COR-L47 (cell line): ENCODE measurements at regions not wholly inside any gene's neighbourhood (a gene's known extent, or its start where the extent isn't known, plus 50 kb on each side); places are given as distances from the start of the nearest gene placed in this dataset.

Experiments used
- DNase-seq: peaks from one replicate; lab custom pipeline; 2025; lab: John Stamatoyannopoulos, UW

- no peak for DNase-seq
Observed at GRCh38 chr4:178056996-178057395, 614.8 kb upstream of the AGA start.

- no peak for DNase-seq
Observed at GRCh38 chr4:178063568-178063967, 621.3 kb upstream of the AGA start.

- no peak for DNase-seq
Observed at GRCh38 chr4:178066338-178066941, 624.2 kb upstream of the AGA start.

GRCh38 chr4:178068136-178068535 lies 625.9 kb upstream of the AGA start:
- no peak for DNase-seq

- DNase-seq = no peak
Observed at GRCh38 chr4:178070163-178070562, 627.9 kb upstream of the AGA start.

GRCh38 chr4:178080312-178080711 lies 638.1 kb upstream of the AGA start:
- no peak for DNase-seq

- DNase-seq = no peak
Observed at GRCh38 chr4:178081176-178081575, 638.9 kb upstream of the AGA start.

GRCh38 chr4:178081896-178082295 lies 639.7 kb upstream of the AGA start:
- DNase-seq = no peak

- no peak for DNase-seq
Observed at GRCh38 chr4:178082906-178083305, 640.7 kb upstream of the AGA start.

GRCh38 chr4:178083968-178084367 lies 641.7 kb upstream of the AGA start:
- DNase-seq = no peak

GRCh38 chr4:178086320-178086719 lies 644.1 kb upstream of the AGA start:
- DNase-seq = no peak

- DNase-seq = no peak
Observed at GRCh38 chr4:178090640-178091411, 648.6 kb upstream of the AGA start.

GRCh38 chr4:178102139-178102538 lies 659.9 kb upstream of the AGA start:
- DNase-seq = no peak

GRCh38 chr4:178105242-178105641 lies 663.0 kb upstream of the AGA start:
- DNase-seq = no peak

GRCh38 chr4:178136736-178137345 lies 694.6 kb upstream of the AGA start:
- no peak for DNase-seq

- DNase-seq = no peak
Observed at GRCh38 chr4:178137732-178138471, 695.7 kb upstream of the AGA start.

GRCh38 chr4:178138491-178138890 lies 696.3 kb upstream of the AGA start:
- DNase-seq = no peak

- DNase-seq = no peak
Observed at GRCh38 chr4:178140326-178140915, 698.2 kb upstream of the AGA start.

GRCh38 chr4:178142724-178143123 lies 700.5 kb upstream of the AGA start:
- no peak for DNase-seq

GRCh38 chr4:178148106-178148505 lies 705.9 kb upstream of the AGA start:
- DNase-seq = no peak

GRCh38 chr4:178165251-178165950 lies 723.2 kb upstream of the AGA start:
- no peak for DNase-seq

GRCh38 chr4:178165951-178166308 lies 723.7 kb upstream of the AGA start:
- no peak for DNase-seq
